GM19023 (cell line): ENCODE measurements at regions not wholly inside any gene's neighbourhood (a gene's known extent, or its start where the extent isn't known, plus 50 kb on each side); places are given as distances from the start of the nearest gene placed in this dataset.

Experiments
- ATAC-seq: cut with Tn5 transposase; IDR thresholded peaks from one replicate; pipeline ENCODE4 v1.9.1; 2021; ENCODE audit warnings: mild to moderate bottlenecking, moderate library complexity; ENCODE audit not compliant: unreplicated experiment

DNA sequence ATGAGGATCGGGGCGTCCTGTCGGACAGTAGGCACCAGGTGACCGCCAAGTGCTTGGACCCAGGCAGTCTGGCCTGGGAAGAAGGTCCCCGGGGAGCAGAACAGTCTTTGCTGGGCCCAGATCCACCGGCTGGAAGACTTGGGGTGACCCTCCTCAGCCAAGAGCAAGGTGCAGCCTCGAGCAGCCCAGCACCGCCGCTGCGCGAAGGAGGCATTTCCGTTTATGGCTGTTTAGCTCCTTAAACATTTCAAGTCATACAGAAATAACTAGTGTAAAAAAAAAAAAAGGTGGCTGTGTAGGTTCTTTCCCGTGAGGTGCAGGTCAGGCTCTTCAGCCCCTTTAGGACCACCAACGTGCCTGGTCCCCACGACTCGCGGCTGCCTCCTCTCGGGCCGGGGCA, 370.2 kb downstream of the CMPK2 start:
- ATAC-seq: no peak

- ATAC-seq: no peak
These were observed 369.3 kb downstream of the CMPK2 start for GRCh38 chr2:6496376-6496775.

DNA sequence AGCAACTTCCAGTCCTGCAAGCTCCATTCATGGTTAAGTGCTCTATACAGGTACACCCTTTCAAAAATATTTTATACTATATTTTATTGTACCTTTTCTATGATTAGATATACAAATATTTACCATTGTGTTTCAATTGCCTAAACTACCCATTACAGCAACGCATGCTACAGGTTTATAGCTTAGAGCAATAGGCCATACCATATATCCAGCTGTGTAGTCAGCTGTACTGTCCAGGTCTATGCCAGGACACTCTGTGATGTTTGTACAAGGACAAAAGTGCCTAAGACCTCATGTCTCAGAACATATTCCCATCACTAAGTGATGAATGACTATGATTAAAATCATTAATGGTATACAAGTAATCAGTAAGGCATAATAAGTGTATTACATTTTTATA, 368.7 kb downstream of the CMPK2 start:
- no peak for ATAC-seq

- ATAC-seq: no peak
These were observed 366.9 kb downstream of the CMPK2 start for GRCh38 chr2:6498841-6499240.

DNA sequence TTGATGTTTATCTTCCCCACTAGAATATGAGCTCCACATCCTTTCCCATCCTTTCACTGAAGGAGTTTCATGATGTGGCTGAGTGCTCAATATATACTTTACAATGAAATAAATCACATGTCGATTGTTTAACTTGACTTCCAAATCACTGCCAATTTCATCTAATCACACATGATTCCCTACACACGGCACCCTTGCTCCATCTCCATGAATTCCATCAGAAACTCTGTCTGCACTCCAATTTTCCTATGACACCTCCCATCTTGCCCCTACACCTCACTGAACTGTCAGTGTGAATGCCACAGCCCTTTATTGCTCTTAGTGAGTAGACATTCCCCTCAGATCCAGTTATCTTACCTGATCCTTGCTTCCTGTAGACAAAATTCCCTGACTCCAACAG, 366.0 kb downstream of the CMPK2 start:
- ATAC-seq: no peak

GRCh38 chr2:6506361-6506794, 359.3 kb downstream of the CMPK2 start:
- no peak for ATAC-seq

- ATAC-seq: no peak
These were observed 358.8 kb downstream of the CMPK2 start for GRCh38 chr2:6506859-6507258.

DNA sequence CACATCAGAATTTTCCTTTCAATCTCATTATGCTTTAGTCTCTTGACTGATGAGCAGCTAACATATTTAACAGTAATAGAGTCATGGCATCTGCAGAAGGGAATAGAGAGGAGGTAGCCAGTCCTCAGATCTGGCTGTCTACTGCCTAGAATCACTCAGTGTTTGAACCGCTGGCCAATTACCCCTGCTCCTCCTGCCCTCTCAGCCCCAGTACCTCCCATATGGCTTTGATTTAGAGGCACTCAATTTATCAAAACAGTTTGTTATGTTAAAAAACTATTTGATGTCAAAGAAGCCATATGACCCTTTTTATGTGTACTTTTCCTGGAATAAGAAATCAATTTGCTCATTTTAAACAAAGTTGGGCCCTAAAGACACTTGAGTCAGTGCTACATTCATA, 355.2 kb downstream of the CMPK2 start:
- no peak for ATAC-seq

DNA sequence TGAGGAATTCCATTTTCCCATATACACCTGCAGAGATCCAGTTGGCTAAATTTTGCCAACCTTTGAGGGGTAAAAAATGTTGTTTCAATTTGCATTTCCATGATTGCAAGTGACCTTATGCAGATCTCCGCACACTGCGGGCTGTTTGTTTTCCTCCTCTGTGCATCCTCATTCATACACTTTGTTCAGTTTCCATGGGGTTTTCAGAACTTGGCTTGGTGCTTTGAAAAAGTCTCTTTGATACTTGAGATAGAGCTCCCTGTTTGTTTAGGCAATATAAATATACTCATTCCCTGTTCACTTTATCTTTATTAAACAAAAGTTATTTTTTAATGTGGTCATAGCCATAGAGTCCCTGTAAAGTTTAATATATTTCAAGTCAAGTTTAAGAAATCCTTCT, 353.1 kb downstream of the CMPK2 start:
- ATAC-seq: no peak

DNA sequence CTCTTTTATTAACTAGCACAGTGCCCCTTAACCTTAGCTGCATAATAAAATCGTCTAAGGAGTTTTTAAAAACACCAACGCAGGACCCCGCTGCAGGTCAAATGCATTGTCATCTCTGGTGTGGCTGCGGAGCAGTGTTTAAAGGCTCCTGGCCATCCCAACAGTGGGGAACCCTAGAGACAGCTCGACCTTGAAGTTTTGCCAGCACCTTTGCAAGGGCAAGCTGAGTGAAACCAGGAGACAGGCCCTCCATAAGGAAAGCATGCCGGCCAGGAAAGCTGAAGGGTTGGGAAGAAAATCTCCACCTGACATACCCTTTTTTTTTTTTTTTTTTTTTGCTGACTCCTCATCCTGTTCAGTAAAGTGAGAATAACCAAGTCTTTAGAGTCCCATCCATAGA, 349.0 kb downstream of the CMPK2 start:
- no peak for ATAC-seq

- no peak for ATAC-seq
These were observed 347.3 kb downstream of the CMPK2 start for GRCh38 chr2:6518361-6518760.

DNA sequence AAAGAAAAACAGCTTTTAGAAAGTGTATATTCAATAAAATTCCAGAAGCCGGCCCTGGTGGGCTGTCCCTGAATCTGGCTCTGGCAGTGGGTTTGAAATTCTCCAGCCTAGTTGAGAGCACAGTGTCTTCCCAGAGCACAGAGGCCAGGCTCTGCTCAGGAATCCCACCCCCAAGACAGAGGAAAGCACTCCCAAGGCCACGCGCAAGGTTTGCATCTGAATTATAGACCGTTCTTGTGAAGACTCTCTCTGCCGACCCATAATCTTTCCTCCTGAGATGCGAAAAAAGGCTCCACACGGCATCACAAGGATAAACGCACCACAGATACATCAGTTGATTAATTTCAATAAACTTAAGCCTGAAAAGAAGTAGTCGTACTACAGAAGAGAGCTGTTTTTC, 342.2 kb downstream of the CMPK2 start:
- ATAC-seq: no peak

- ATAC-seq: no peak
These were observed 340.8 kb downstream of the CMPK2 start for GRCh38 chr2:6524691-6525474.

DNA sequence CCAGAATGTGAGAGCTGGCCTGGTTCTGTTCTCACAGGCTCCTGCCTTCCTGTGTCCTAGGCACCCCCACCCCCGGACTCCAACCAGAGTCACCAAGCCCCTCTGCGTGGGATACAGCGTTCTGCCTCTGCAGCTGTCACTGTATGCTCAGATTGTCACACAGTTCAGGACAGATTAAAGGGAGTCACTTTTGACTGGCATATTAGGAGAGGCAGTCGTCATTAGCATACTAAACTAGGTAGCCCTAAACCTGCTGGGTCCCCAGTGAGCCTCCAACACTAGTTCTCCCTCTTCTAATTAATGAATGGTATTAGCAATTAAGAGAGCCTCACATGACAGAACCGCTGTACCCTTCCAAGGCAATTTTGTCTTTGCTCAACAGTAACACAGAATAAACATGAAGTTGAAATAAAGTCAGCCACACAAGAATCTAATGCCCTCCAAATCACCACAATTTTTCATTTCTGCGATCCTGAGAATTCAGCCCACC, 340.2 kb downstream of the CMPK2 start:
- no peak for ATAC-seq

DNA sequence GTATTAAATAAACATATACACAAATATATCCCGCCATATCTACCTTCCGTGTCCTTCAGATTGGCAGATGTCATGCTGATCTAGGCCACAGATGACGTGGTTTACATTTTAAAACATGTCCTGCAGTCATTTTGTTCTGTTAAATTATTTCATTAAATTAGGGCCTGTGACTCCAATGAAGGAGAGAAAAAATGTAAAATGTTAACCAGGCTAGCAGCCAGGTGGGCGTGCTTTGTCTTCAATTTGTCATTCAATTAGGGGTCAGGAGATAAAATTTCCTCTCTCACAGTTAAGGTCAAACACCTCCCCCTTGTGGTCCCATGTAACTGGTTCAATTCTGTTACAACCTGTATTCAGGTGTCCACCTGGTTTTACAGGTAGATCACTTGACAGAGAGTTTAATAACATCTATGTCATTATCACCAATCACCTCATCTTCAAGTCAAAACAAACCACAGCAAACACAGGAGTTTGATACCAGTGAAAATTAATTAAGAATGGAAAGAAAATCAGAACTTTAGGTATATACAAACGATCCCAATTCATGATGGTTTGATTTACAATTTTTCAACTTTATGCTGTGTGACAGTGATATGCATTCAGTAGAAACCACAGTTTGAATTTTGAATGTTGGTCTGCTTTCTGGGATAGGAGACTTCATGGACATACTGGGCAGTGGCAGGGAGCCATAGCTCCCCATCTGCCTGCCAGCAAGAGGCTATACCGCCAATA, 339.4 kb downstream of the CMPK2 start:
- ATAC-seq: no peak

DNA sequence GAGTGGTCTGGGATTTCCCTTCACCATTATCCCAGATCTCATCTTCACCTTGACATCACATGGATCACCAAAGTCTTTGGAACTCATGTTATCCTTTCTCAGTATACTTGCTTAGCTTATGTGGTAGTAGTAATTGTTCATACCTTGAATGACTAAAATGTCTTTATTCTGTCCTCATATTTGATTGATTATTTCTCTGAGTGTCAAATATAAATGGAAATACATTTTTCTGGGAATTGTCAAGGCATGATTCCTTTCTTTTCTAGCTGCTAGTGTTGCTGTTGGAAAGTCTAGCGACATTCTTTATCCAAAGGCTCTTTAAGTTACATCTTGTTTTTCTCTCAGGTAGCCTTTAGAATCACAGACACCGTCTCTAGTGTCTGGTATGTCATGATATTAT, 334.4 kb downstream of the CMPK2 start:
- no peak for ATAC-seq

GRCh38 chr2:6535572-6535971, 330.1 kb downstream of the CMPK2 start:
- ATAC-seq: no peak

DNA sequence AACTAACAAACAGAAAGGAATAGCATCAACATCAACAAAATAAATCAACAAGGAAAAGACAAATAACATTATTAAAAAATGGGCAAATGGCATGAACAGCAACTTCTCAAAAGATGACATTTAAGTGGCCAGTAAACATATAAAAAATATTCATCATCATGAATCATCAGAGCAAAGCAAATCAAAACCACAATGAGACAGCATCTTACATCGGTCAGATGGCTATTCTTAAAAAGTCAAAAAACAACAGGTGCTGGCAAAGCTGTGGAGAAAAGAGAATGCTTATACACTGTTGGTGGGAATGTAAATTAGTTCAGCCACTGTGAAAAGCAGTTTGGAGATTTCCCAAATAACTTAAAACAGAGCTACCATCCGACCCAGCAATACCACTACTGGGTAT, 327.1 kb downstream of the CMPK2 start:
- no peak for ATAC-seq

GRCh38 chr2:6545336-6545735, 320.4 kb downstream of the CMPK2 start:
- no peak for ATAC-seq

DNA sequence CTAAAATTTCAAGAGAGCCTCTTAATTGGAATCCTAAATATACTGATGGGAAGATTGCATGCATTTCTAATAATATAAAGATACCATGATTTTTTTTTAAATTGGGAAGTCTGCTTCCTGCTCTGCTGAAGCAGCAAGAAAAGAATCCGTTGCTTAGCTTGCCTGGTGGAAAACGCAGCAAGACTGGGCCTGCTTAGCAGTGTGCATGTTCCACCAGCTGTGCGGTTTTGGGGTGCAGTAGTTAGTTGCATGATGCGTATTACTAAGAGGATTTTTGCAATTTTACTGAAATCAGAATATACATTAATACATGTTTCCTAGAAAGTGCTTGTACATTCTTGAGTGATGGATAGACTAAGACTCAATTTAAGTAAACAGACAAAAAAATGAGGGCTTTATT, 319.9 kb downstream of the CMPK2 start:
- ATAC-seq: no peak

DNA sequence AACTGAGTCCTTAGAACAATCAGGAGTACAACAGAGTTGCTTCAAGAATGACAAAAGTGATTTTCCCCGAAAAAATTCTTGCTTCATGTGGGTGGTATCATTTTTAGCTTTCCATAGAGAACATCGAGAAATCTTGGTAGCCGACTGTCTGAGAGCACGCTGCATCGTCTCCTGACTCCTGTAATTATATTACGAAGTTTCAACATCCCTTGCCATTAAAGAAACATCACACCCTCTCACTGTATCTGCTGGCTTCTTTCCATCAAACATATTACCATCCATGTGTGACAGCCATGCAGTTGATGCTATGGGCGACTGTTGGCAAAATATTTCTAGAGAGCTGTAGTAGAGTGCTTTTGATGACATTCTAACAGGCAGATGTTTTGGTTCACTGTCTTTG, 311.2 kb downstream of the CMPK2 start:
- ATAC-seq: no peak

GRCh38 chr2:6556755-6557154, 309.0 kb downstream of the CMPK2 start:
- ATAC-seq: no peak
